ENCODE measurements at regions not wholly inside any gene's neighbourhood (a gene's known extent, or its start where the extent isn't known, plus 50 kb on each side); places are given as distances from the start of the nearest gene placed in this dataset.

GRCh38 chrX:12002876-12003275 is 135.4 kb upstream of the FRMPD4 start:
- H3K4me3 ChIP-seq (ENCODE audit: low read depth, low read length) = no peak overlapping the region
- no peak for TF ChIP-seq CTCF (IDR thresholded peaks at IDR 0.05; ENCODE audit: borderline replicate concordance, insufficient read depth, low read depth, low read length)

GRCh38 chrX:12007881-12008280 is 130.4 kb upstream of the FRMPD4 start:
- no peak for TF ChIP-seq CTCF (IDR thresholded peaks at IDR 0.05; ENCODE audit: borderline replicate concordance, insufficient read depth, low read depth, low read length)
- H3K4me3 ChIP-seq (ENCODE audit: low read depth, low read length) = no peak overlapping the region

GRCh38 chrX:12010436-12010835 is 127.8 kb upstream of the FRMPD4 start:
- no peak overlapping the region for H3K4me3 ChIP-seq (ENCODE audit: low read depth, low read length)
- no peak for TF ChIP-seq CTCF (IDR thresholded peaks at IDR 0.05; ENCODE audit: borderline replicate concordance, insufficient read depth, low read depth, low read length)

- TF ChIP-seq CTCF (IDR thresholded peaks at IDR 0.05; ENCODE audit: borderline replicate concordance, insufficient read depth, low read depth, low read length) = no peak
- no peak overlapping the region for H3K4me3 ChIP-seq (ENCODE audit: low read depth, low read length)
Measured at GRCh38 chrX:12011075-12011474, 127.2 kb upstream of the FRMPD4 start.

- TF ChIP-seq CTCF (IDR thresholded peaks at IDR 0.05; ENCODE audit: borderline replicate concordance, insufficient read depth, low read depth, low read length) = no peak
- H3K4me3 ChIP-seq (ENCODE audit: low read depth, low read length) = no peak overlapping the region
Measured at GRCh38 chrX:12013211-12013618, 125.1 kb upstream of the FRMPD4 start.

GRCh38 chrX:12021698-12022097 is 116.6 kb upstream of the FRMPD4 start:
- no peak overlapping the region for H3K4me3 ChIP-seq (ENCODE audit: low read depth, low read length)
- TF ChIP-seq CTCF (IDR thresholded peaks at IDR 0.05; ENCODE audit: borderline replicate concordance, insufficient read depth, low read depth, low read length) = no peak

- H3K4me3 ChIP-seq (ENCODE audit: low read depth, low read length) = no peak overlapping the region
Measured at GRCh38 chrX:12026481-12026880, 111.8 kb upstream of the FRMPD4 start.

More at GRCh38 chrX:12026481-12026880, 111.8 kb upstream of the FRMPD4 start:
- TF ChIP-seq CTCF (IDR thresholded peaks at IDR 0.05; ENCODE audit: borderline replicate concordance, insufficient read depth, low read depth, low read length) = no peak

All from GM12875 (cell line).